Germinal center (tissue), 1 donor: ENCODE measurements at regions not wholly inside any gene's neighbourhood (a gene's known extent, or its start where the extent isn't known, plus 50 kb on each side); places are given as distances from the start of the nearest gene placed in this dataset.
"Not testable (repeated sequence)": the region's sequence is repeated elsewhere in the genome, so short reads cannot be mapped to it uniquely, and the experiment has no call there.

Source experiments
- DNase-seq: peaks from one replicate; pipeline ENCODE4 v3.0.0; 2012; ENCODE audit warnings: mixed read lengths, low spot score

GRCh38 chr3:13137941-13138832, 65.0 kb upstream of the IQSEC1 start:
- no peak for DNase-seq

DNA sequence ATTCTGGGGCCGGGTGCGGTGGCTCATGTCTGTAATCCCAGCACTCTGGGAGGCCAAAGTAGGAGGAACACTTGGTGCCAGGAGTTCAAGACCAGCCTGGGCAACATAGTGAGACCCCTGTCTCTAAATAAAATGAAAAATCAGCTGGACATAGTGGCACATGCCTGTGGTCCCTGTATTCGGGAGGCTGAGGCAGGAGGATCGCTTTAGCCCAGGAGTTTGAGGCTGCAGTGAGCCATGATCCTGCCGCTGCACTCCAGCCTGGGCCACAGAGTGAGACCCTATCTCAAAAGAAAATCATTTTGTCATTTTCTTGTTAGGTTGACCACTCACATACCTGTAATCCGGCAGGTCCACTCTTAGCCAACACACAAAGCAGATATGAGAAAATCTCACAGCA, 63.6 kb upstream of the IQSEC1 start:
- DNase-seq: not testable (repeated sequence)

DNA sequence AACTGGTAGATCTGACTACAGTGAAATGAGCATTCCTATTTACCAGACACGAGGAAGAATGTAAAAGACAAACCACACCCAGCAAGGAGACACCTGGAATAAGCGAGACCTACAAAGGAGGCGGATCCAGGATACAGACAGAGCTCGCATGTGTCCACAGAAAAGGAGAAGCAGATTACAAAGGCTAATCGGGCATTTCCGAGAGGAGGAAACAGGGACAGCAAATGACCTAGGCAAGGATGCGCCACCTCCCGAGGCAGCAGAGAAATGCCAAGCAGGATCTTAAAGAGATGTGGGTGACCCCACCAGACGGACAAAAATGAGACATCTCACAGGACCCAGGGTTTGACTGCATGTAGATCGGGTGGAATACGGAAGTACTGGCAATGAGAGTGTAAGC, 63.2 kb upstream of the IQSEC1 start:
- DNase-seq: no peak

- DNase-seq: no peak
Observed at GRCh38 chr3:13135811-13136321, 62.6 kb upstream of the IQSEC1 start.

DNA sequence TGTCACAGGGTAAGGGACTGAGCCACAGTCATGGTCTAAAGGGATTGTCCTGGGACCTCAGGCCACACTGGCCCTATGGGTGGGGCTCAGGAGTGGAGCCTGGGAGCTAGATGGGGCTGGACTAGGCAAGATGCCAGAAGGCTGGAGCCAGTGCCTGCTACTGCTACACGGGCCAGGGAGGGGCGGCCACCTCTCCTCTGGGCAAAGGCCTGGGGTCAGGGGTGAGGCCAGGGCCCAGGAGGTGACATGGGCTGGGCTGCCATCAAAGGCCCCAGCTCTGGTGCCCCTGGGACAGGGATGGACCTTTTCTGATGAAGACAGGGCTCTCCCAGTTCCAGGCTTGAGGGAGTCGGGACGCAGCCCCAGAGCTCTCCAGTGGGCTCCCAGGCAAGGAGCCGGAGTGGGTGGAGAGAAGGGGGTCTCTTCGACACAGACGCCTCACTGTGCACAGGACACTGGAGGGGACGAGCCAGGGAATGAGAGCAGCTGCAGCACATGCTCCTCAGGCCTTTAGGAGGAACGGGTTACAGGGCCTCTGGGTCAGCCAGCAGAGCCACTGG, 62.1 kb upstream of the IQSEC1 start:
- no peak for DNase-seq

GRCh38 chr3:13134879-13135206, 61.6 kb upstream of the IQSEC1 start:
- no peak for DNase-seq

- no peak for DNase-seq
Observed at GRCh38 chr3:13134166-13134878, 61.1 kb upstream of the IQSEC1 start.

GRCh38 chr3:13133471-13133981, 60.3 kb upstream of the IQSEC1 start:
- no peak for DNase-seq

- DNase-seq: no peak
Observed at GRCh38 chr3:13132731-13133410, 59.6 kb upstream of the IQSEC1 start.

GRCh38 chr3:13132281-13132680, 59.1 kb upstream of the IQSEC1 start:
- no peak for DNase-seq

DNA sequence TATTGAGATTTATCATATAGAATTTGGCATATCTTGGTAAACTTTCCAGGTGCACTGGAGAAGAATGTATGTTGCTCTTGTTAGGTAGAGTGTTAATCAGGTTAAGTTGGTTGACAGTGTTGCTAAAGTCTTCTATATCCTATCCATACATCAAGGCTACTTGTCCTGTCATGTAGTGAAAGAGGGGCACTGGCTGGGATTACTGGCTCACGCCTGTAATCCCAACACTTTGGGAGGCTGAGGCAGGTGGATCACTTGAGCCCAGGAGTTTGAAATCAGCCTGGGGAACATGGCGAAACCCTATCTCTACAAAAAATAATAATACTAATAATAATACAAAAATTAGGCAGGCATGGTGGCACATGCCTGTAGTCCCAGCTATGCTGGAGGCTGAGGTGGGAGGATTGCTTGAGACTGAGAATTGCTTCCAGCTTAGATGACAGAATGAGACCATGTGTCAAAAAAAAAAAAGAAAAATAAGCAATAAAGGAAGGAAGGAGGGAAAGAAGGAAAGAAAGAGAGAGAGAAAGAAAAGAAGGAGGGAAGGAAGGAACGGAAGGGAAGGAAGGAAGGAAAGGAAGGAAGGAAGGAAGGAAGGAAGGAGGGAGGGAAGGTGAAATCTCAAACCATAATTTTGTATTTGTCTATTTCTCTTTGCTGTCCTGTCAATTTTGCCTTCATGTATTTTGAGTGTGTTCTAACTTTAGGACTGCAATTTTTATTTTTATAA, 57.4 kb upstream of the IQSEC1 start:
- no peak for DNase-seq

DNA sequence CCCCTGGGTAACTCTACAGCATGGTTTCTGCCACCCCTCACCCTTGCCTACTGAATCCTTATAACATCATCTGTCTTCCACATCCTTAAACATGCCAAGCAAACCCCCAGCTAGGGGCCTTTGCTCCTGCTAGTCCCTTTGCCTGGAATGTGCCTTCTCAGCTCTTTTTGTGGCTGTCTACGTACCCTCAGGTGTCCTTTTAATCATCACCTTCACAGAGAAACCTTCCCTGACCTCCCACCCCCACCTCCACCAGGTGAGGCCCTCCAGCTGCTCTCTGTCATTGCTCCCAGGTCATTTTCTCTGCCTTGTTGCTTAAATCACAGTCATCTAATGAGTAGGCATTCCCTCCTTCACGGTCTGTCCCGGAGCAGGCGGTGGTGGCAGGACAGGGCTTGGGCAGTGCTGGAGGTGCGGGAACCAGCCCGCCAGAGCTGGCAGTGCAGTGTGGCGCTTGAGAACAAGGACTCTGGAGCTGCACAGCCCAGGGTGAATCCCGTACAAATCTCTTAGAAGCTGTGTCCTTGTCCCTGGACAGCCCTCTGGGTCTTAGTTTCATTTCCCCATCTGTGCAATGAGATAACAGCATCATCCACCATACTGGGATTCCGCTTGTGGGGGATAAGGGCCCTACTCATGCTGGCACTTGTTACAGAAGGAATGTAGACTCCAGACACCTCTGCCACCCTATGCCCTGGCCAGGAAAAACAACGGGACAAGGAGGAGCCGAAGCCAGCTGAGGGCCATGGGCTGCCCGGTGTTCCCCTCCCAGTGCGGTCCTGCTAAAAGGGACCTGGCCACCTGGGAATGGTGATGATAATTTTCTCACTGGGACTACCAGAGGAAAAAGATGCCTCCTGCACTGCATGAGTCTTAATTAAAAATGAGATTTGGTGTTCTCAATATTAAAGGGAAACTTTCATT, 52.1 kb upstream of the IQSEC1 start:
- no peak for DNase-seq

DNA sequence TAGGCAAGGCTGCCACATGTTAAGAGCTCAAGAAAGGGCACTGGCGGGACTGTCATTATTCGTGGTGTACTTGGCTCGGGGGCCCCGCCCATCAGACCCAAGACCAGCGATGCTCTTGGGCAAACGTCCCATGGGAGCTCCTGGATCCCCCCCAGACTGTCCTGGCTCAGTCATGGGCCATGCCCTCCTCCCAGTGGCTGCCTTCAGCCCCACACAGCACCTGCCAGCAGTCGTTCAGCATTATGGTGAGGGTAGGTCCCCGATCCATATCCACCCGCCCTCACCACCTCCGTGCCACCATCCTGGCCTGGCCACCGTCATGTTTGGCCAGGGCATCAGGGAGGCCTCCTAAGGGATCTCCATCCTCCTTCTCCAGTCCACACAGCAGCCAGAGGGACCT, 51.4 kb upstream of the IQSEC1 start:
- no peak for DNase-seq

DNA sequence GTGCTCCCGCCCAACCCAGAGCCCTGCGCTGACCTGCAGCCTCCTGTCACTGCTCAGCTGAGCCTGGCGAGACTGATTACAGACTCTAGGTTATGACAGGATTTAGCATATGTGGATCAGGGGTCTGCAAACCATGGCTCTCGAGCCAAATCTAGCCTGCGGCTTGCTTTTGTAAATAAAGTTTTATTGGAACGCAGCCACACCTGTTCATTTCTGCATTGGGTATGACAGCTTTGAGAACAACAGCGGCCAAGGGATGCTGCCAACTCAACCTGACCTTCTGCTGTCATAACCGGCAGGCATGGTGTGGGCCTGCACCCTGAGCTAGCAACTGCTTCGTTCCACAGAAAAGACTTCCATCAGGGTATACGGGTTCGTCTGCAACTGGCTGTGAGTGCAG, 50.5 kb upstream of the IQSEC1 start:
- DNase-seq: no peak

DNA sequence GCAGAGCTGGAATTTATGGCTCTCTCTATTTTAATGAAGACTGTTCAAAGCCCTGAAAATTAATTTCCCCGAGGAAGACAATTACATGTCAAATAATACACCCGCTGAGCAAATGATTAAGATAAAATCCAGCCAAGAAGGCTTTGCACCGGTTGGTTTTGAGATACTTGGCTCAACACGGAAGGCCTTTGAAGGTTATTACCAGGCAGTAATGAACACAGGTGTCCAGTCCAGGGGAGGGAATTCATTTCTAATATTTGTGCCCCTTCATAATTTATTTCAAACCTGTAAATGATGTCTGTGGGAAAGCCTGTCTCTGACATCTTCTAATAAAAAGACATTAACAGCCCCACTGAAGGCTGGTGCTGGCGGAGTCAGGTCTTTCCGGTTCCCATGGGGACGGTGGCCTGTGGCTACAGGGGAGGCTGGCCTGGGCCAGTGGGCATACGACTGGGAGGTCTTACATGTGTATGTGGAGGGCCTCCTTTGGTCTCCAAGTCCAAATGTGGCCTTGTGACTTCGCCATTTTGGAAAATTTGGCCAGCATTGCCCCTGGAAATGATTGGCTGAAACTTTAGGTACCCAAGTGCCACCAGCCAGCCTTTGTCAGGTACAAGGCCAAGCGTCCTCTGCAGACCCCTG, 49.9 kb upstream of the IQSEC1 start:
- DNase-seq: no peak
